ENCODE measurements at regions not wholly inside any gene's neighbourhood (a gene's known extent, or its start where the extent isn't known, plus 50 kb on each side); places are given as distances from the start of the nearest gene placed in this dataset.
A peak's percentile ranks its signal among the peaks of the same experiment; 100 is the strongest.

- DNase-seq, result no peak
Observed at GRCh38 chr13:33472446-33472845, 186.9 kb upstream of the STARD13 start.

- no peak for DNase-seq
Observed at GRCh38 chr13:33479105-33479504, 193.6 kb upstream of the STARD13 start.

GRCh38 chr13:33480561-33480960, 195.0 kb upstream of the STARD13 start:
- no peak for DNase-seq

- DNase-seq, result no peak
Observed at GRCh38 chr13:33483471-33483870, 197.9 kb upstream of the STARD13 start.

- no peak for DNase-seq
Observed at GRCh38 chr13:33485247-33485646, 199.7 kb upstream of the STARD13 start.

- peak; percentile 14 for DNase-seq
Observed at GRCh38 chr13:33487575-33488243, 202.2 kb upstream of the STARD13 start.

- no peak for DNase-seq
Observed at GRCh38 chr13:33489563-33489962, 204.0 kb upstream of the STARD13 start.

GRCh38 chr13:33490461-33491327, 205.1 kb upstream of the STARD13 start:
- DNase-seq, result no peak

- no peak for DNase-seq
Observed at GRCh38 chr13:33493672-33494365, 208.3 kb upstream of the STARD13 start.

GRCh38 chr13:33494596-33495204, 209.1 kb upstream of the STARD13 start:
- no peak for DNase-seq

GRCh38 chr13:33496336-33496735, 210.8 kb upstream of the STARD13 start:
- DNase-seq, result no peak

GRCh38 chr13:33497146-33497845, 211.7 kb upstream of the STARD13 start:
- DNase-seq, result no peak

GRCh38 chr13:33508060-33508459, 222.5 kb upstream of the STARD13 start:
- no peak for DNase-seq

- DNase-seq, result no peak
Observed at GRCh38 chr13:33509642-33510229, 224.2 kb upstream of the STARD13 start.

- no peak for DNase-seq
Observed at GRCh38 chr13:33510350-33510970, 224.9 kb upstream of the STARD13 start.

GRCh38 chr13:33512880-33513554, 227.5 kb upstream of the STARD13 start:
- no peak for DNase-seq

- DNase-seq, result no peak
Observed at GRCh38 chr13:33514362-33514761, 228.8 kb upstream of the STARD13 start.

GRCh38 chr13:33515146-33515545, 229.6 kb upstream of the STARD13 start:
- DNase-seq, result no peak

GRCh38 chr13:33518452-33518851, 232.9 kb upstream of the STARD13 start:
- no peak for DNase-seq

GRCh38 chr13:33519561-33520467, 234.3 kb upstream of the STARD13 start:
- DNase-seq, result no peak

Measured in GF-D8 (cell line).